ENCODE measurements at regions not wholly inside any gene's neighbourhood (a gene's known extent, or its start where the extent isn't known, plus 50 kb on each side); places are given as distances from the start of the nearest gene placed in this dataset.
A peak's percentile ranks its signal among the peaks of the same experiment; 100 is the strongest.

DNA sequence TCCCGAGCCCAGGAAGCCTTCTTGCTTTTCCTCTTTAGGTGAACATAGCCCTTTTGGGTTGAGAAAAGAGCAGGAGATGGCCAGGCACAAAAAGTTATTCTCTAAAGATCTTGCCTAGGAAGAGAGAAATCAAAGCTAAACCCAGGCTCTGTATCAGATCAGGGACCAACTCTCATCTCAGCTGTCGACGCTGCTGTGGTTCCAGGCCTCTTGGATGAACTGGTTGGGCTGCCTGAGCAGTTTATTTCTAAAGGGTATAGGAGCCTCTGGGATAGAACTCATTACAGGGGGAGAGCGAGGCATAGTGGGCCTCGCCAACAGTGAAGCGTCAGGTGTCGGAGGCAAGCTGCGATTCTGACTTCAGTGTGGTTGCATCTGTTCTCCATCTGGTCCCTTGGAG is 82.6 kb upstream of the F3 start:
- no peak for FAIRE-seq
- no peak for DNase-seq (ENCODE audit: insufficient read length, low spot score)
- TF ChIP-seq POLR2A (IDR thresholded peaks at IDR 0.05; ENCODE audit: low read depth, low read length) = no peak

DNA sequence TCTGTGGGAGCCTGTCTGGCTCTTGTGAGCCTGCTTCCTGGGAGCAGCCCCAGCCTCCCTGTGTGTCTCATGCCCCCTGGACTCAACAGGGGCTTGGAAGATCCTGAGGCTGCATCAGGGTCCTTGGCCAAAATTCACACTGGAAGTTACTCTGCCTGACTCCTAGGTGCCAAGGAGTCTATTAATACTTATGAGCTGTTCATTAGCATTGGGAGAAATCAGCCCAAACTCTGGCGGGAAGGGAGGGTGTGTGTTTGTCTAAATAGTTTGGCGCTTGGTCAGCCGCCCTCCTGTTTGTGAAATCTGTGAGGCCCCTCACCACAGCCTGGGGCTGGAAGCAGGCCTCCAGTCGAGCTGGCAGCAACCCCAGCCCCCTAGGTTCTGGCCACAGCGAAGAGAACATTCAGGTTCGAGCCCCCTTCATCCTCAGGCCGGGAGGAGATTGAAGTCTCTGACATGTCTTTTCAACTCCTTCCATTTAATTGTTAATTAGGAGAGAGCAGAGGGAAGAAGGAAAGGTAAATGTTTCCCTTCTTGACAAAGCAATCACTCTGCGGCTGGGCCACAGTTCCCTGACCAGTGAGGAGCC is 82.1 kb upstream of the F3 start:
- TF ChIP-seq POLR2A (IDR thresholded peaks at IDR 0.05; ENCODE audit: low read depth, low read length) = no peak
- no peak for FAIRE-seq
- no peak for DNase-seq (ENCODE audit: insufficient read length, low spot score)

DNA sequence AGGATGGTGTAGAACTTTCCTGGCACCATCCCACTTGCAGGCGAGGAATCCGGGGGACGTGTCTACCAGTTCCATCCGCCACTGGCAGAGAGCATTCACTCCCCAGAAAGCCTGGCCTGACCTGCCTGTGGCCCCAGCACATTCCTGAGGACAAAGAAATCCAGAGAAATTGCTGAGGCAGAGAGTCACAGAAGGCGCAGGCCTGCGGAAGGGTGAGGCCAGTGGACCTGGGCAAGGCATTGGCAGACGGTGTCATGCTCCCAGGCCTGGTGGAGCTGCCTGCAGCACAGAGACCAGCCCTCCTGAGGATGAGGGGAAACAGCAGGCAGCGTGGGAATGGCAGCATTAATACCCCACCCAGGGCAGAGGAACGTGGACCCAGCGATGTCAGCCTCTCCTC is 81.2 kb upstream of the F3 start:
- DNase-seq (ENCODE audit: insufficient read length, low spot score) (peak; percentile 67), FAIRE-seq (no peak)
- TF ChIP-seq POLR2A (IDR thresholded peaks at IDR 0.05; ENCODE audit: low read depth, low read length) = no peak

DNA sequence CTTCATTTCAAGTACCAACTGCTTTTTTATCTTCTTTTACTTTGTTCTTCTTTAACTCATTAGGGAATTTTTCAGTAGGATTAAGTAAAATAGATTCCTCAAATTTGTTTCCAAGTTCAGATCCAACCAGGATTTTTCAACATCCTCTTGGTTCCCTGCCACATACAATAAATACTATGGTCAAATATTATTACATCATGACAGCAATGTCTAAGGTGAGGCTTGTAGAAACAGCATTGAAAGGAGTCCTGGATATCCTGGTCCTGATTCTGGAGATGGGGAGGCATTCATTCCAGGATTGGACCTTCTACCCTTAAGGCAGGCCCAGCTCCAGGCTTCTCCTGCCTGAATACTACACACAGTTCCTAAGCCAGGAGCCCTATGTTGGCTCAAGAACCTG is 80.2 kb upstream of the F3 start:
- FAIRE-seq (no peak), DNase-seq (ENCODE audit: insufficient read length, low spot score) (no peak)
- TF ChIP-seq POLR2A (IDR thresholded peaks at IDR 0.05; ENCODE audit: low read depth, low read length) = no peak

DNA sequence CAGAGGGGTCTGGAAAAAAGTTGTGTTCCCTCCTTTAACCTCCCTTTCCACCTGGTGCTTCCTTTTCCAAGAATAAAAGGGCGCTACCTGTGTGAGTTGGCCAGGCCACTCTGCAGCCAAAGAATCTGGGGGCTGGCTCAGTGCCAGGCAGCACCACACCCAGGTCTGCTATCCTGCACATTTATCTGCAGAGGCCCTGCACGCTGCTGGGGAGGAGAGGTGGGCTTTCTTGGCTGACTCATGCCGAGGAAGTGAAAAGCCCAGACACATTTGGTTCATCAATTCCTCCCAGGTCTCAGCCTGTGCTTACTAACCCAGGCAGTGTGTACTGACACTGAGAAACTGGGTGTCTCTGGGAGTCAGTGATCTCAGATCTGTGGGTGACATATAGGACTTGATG is 79.8 kb upstream of the F3 start:
- no peak for TF ChIP-seq POLR2A (IDR thresholded peaks at IDR 0.05; ENCODE audit: low read depth, low read length)
- FAIRE-seq (no peak), DNase-seq (ENCODE audit: insufficient read length, low spot score) (no peak)

DNA sequence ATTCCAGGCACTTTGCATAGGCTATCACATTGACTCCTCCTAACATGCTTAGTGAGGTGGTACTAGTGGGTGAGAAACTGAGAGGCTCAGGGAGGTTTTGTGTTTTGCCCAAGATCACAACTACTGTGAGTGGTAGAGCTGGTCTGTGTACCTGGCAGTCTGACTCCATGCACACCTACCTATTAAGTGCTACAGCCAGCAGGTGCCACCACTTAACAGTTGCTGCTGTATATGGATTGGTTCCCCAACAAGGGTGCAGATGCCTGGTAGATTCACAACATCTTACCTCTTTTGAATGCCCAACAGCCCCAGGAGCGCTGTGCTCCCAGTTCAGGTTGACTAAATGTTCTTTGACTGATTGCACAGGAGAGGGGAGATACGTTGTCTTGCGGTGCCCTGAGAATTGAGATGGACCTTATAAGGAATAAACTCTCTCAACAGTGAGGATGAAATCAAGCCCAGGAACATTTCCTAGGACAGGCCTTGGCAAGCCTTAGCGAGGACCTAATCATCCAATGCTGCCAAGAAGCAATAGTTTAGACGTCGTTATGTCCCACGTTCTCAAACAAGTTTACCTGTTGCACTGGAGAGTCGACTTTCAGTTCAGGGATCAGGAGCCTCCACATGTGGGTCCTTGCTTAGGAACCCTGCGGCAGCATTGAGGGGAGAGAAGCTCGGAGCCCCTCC is 78.9 kb upstream of the F3 start:
- no peak for FAIRE-seq
- DNase-seq (ENCODE audit: insufficient read length, low spot score) = no peak
- TF ChIP-seq POLR2A (IDR thresholded peaks at IDR 0.05; ENCODE audit: low read depth, low read length) = no peak

DNA sequence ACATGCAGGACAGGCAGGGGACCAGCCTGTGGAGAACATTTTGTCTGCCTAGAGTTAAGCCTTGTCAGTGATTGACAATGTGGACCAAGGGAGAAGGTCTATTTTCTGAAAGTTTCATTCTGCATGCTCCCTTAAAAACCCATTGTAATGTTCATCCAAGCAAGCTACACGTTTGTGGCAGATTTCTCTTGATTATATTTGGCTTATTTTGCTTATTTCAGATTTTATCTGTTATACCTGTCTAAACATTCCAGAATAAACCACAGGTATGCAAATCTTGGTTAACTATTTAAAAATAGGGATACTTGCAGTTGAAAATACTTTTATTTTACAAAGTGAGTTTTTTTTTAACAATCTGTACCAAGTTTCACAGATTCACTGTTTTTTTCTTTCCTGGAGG is 78.2 kb upstream of the F3 start:
- DNase-seq (ENCODE audit: insufficient read length, low spot score) (no peak), FAIRE-seq (no peak)
- no peak for TF ChIP-seq POLR2A (IDR thresholded peaks at IDR 0.05; ENCODE audit: low read depth, low read length)

DNA sequence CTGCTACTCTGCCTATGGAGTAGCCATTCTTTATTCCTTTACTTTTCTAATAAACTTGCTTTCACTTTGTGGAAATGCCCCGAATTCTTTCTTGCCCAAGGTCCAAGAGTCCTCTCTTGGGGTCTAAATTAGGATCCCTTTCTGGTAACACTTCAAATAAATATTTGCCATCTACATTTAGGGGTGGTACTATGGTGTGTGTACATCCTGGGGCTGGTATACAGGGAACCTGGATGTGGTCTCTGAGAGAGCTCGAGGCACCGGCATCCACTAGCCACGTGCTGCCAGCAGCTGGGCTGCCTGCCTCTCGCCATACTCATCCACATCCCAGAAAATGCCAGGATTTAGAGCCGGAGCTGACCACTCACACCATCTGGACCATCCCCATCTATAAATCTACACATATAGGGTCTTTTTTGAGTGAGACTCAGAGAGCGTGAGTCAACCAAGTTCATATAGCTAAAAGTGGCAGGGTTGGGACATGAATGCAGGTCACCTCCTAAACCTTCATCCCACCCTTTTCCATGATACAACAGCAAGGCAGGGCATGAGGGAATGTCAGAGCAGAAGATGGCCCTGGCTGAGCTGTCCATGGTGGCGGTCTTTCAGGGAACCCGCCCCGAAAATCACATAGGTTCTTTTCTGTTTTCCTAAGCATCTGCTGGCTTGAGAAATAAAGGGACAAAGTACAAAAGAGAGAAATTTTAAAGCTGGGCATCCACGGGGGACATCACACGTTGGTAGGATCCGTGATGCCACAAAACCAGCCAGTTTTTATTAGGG is 76.6 kb upstream of the F3 start:
- FAIRE-seq (no peak), DNase-seq (ENCODE audit: insufficient read length, low spot score) (no peak)
- no peak for TF ChIP-seq POLR2A (IDR thresholded peaks at IDR 0.05; ENCODE audit: low read depth, low read length)

DNA sequence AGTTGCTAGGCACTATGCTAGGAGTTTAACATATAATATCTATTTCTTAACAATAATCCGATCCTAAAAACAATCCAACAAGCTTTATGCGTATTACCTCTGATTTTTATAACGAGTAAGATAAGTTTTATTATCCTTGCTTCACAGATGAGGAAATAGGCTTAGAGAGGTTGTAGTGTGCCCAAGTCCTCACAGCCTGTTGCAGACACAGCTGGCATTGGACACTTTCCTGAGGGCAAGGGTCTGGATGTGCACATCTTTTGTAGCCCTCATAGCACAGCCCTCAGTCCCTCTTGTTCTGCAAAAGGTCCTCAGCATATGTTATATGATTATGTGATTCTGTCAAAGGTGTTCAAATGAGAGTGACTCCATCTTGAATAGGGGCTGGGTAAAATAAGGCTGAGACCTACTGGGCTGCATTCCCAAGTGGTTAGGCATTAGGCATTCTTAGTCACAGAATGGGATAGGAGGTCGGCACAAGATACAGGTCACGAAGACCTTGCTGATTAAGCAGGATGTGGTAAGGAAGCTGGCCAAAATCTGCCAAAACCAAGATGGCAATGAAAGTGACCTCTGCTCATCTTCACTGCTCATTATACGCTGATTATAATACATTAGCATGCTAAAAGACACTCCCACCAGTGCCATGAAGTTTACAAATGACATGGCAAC is 75.7 kb upstream of the F3 start:
- FAIRE-seq (peak; percentile 88), DNase-seq (ENCODE audit: insufficient read length, low spot score) (no peak)
- TF ChIP-seq POLR2A (IDR thresholded peaks at IDR 0.05; ENCODE audit: low read depth, low read length) = no peak

DNA sequence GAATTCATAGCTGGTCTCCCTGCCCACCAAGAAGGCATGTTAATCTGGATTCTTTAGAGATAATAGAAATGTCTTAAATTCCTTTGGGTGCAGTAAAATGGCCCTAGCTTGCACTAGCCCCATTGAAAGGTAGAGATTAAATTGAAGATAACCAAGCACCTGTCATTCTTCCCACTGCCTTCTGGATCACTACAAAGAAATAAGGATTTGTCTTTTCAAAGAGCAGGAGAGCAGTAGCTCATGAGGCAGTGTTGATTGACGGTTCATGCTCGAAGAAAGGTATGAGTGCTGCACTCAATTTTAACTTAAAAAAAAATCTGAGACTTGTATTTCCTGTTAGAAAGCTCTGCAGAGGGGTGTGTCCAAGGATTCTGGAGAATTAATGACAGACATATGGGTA is 74.9 kb upstream of the F3 start:
- FAIRE-seq (no peak), DNase-seq (ENCODE audit: insufficient read length, low spot score) (no peak)
- no peak for TF ChIP-seq POLR2A (IDR thresholded peaks at IDR 0.05; ENCODE audit: low read depth, low read length)

DNA sequence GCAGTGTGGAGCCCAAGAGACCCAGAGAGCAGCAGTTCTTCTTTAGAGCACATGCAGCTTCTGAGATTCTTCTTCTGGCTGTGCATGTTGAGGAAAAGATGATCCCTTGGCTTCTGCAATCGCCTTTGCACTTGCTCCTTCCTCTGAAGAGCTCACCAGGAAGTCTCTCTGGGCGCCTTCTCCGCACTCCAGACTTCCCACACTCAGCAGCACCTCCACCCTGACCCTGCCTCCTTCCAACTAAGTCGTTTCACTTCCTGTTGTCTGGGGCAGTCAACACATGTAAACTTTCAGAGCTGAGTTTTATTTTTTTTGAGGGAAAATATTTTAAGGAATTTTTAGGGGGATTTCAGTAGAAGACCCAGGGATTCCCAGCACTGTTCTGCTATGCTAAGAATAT is 73.4 kb upstream of the F3 start:
- no peak for FAIRE-seq
- TF ChIP-seq POLR2A (IDR thresholded peaks at IDR 0.05; ENCODE audit: low read depth, low read length) = no peak
- no peak for DNase-seq (ENCODE audit: insufficient read length, low spot score)

DNA sequence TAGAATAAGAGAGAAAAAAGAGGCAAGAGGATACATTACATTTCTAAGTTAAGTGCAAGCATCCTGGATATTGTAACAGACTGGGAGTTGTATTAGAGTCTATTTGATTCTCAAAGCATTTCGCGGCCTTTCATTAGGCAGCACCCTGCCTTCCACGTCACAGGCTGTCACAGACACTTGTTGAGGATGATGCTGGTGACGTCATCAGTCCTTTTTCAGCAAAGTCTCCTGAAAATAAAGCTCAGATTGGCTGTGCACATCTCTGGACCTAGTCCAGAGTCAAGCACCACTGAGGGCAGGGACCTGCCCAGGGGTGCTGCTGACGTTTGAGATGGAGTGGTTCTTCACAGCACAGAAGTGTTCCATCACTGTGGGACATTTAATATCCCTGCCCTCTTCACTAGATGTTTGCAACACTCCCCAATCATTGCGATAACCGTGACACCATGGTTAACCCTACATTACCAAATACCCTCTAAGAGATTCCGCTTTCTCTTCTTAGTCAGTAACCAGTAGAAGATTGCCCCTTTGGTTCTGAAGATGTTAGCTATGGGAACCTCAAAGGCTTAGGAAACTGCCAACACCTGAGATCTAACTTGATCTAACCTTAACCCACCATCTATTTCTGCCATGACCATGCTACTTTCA is 72.7 kb upstream of the F3 start:
- FAIRE-seq (no peak), DNase-seq (ENCODE audit: insufficient read length, low spot score) (no peak)
- TF ChIP-seq POLR2A (IDR thresholded peaks at IDR 0.05; ENCODE audit: low read depth, low read length) = no peak

DNA sequence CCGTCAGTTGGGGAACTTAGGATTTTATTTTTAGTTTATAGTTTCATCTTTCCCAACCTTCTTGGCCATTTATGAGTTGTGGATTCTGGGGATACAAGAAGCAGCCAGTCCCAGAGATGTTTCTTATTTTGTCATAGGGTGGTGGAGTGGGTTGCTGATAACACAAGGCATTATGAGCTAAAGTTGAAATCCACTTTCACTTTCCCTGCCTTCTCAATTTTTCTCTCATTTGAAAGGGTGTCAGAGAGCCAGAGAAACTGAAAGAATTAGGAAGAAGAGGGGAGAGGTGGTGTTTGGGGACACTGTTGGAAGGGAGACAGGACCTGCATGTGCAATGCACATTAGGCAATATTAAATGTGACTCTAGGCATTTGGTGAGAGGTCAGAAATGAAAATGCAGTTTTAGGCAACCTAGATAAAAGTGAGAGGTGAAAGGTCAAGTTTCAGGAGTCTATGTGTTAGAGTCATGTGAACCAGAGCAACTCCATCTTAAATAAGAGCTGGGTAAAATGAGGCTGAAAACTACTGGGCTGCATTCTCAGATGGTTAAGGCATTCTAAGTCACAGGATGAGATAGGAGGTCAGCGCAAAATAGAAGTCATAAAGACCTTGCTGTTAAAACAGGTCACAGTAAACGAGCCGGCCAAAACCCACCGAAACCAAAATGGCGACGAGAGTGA is 71.1 kb upstream of the F3 start:
- no peak for FAIRE-seq
- DNase-seq (ENCODE audit: insufficient read length, low spot score) = no peak
- no peak for TF ChIP-seq POLR2A (IDR thresholded peaks at IDR 0.05; ENCODE audit: low read depth, low read length)
